Activated T-cell treated with anti-CD3 and anti-CD28 coated beads, Interleukin-2, amount 50 U/mL, for 24 hours (primary cell): ENCODE measurements at regions not wholly inside any gene's neighbourhood (a gene's known extent, or its start where the extent isn't known, plus 50 kb on each side); places are given as distances from the start of the nearest gene placed in this dataset.
"Not testable (repeated sequence)": the region's sequence is repeated elsewhere in the genome, so short reads cannot be mapped to it uniquely, and the experiment has no call there.

Experiments used
- DNase-seq: peaks from one replicate; pipeline ENCODE4 v3.0.0-alpha.2; 2020
- H3K27ac Mint-ChIP-seq: 2 replicates; pipeline ENCODE4 v1.8.0; 2020; ENCODE audit warnings: mild to moderate bottlenecking, mixed read lengths
- H3K27me3 Mint-ChIP-seq: 2 replicates; pipeline ENCODE4 v1.8.0; 2020; ENCODE audit warnings: mixed read lengths
- H3K36me3 Mint-ChIP-seq: 2 replicates; pipeline ENCODE4 v1.8.0; 2020; ENCODE audit warnings: low read depth, mixed read lengths
- H3K4me1 Mint-ChIP-seq: 2 replicates; pipeline ENCODE4 v1.8.0; 2020; ENCODE audit warnings: low read depth, mixed read lengths
- H3K4me3 Mint-ChIP-seq: 2 replicates; pipeline ENCODE4 v1.8.0; 2020; ENCODE audit warnings: mild to moderate bottlenecking, moderate library complexity, mixed read lengths
- H3K9me3 Mint-ChIP-seq: 2 replicates; pipeline ENCODE4 v1.8.0; 2020; ENCODE audit warnings: mixed read lengths

DNA sequence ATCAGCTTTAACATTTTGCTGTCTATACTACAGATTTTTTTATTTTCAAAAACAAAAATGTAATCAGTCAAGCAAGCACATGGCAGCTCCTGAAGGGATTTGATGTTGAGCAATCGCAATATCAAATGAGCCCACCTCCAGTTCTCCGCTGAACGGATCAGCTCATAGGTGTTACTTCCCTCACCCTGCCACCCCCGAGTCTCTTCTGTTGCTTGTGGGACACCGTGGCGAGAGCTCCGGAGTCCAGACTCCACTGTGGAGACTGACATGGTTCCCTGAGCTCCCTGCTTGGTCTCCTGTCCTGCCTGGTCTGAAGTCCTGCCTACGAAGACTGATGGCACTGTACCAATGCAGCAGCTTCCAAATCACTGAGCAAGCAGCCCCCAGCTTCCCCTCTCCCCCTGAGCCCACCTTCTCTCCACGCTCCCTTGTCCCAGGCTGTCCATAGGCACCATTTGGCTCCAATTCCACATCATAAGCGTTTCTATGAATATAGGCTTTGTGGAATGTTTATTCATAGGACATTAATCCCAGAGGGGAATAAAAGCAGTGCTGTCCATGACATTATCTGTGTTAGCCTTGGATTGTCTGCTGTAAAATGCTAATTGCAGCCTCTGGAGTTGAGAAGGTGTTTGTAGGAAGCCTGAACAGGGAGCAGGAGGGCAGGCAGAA, 162.2 kb downstream of the LY86 start:
- no peaks in the 10 kb centered on the region for H3K9me3 Mint-ChIP-seq
- no peaks in the 10 kb centered on the region for H3K36me3 Mint-ChIP-seq
- H3K4me1 Mint-ChIP-seq, result peaks cover 23% of the 10 kb centered on the region
- DNase-seq, result no peak
- H3K4me3 Mint-ChIP-seq, result no peak overlapping the region
- H3K27me3 Mint-ChIP-seq, result peaks cover 3% of the 10 kb centered on the region
- H3K27ac Mint-ChIP-seq, result no peak overlapping the region

DNA sequence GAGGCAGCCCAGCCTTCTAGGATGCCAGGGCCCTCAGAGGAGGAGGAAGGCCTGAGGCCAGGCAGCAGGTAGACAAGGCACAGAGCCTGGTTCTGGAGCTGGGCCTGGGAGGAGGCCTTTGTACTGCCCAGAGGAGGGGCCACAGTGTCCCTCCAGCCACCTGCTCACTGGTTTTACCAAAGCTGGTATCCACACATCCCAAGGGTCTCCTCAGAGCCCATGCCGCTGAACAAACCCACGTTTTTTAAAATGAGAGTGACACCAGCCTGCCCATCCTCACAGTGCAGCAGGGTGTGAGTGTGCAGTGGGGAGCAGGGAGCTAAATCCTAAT, 162.7 kb downstream of the LY86 start:
- DNase-seq, result peak; percentile 39
- peaks cover 23% of the 10 kb centered on the region for H3K4me1 Mint-ChIP-seq
- no peak overlapping the region for H3K4me3 Mint-ChIP-seq
- H3K36me3 Mint-ChIP-seq, result no peaks in the 10 kb centered on the region
- no peaks in the 10 kb centered on the region for H3K9me3 Mint-ChIP-seq
- H3K27ac Mint-ChIP-seq, result no peak overlapping the region
- H3K27me3 Mint-ChIP-seq, result peaks cover 3% of the 10 kb centered on the region

- Mint-ChIP-seq H3K27ac (no peak overlapping the region), H3K36me3 (no peaks in the 10 kb centered on the region), H3K27me3 (peaks cover 3% of the 10 kb centered on the region), H3K4me3 (no peak overlapping the region), H3K4me1 (peaks cover 23% of the 10 kb centered on the region), H3K9me3 (no peaks in the 10 kb centered on the region)
- peak; percentile 46 for DNase-seq
These were observed 163.1 kb downstream of the LY86 start for GRCh38 chr6:6751619-6752023.

GRCh38 chr6:6752129-6752528, 163.6 kb downstream of the LY86 start:
- Mint-ChIP-seq H3K27ac (no peak overlapping the region), H3K9me3 (no peaks in the 10 kb centered on the region), H3K4me3 (no peak overlapping the region), H3K36me3 (no peaks in the 10 kb centered on the region), H3K4me1 (peaks cover 23% of the 10 kb centered on the region), H3K27me3 (peaks cover 3% of the 10 kb centered on the region)
- no peak for DNase-seq

GRCh38 chr6:6753301-6753700, 164.8 kb downstream of the LY86 start:
- Mint-ChIP-seq H3K27me3 (peaks cover 5% of the 10 kb centered on the region), H3K36me3 (no peaks in the 10 kb centered on the region), H3K4me1 (peaks cover 23% of the 10 kb centered on the region), H3K4me3 (no peak overlapping the region), H3K27ac (no peak overlapping the region), H3K9me3 (no peaks in the 10 kb centered on the region)
- DNase-seq, result no peak

GRCh38 chr6:6756526-6756925, 168.0 kb downstream of the LY86 start:
- H3K36me3 Mint-ChIP-seq, result no peaks in the 10 kb centered on the region
- peaks cover 6% of the 10 kb centered on the region for H3K4me1 Mint-ChIP-seq
- no peak for DNase-seq
- H3K9me3 Mint-ChIP-seq, result no peaks in the 10 kb centered on the region
- H3K27me3 Mint-ChIP-seq, result peaks cover 9% of the 10 kb centered on the region
- H3K4me3 Mint-ChIP-seq, result no peak overlapping the region
- H3K27ac Mint-ChIP-seq, result no peak overlapping the region

DNA sequence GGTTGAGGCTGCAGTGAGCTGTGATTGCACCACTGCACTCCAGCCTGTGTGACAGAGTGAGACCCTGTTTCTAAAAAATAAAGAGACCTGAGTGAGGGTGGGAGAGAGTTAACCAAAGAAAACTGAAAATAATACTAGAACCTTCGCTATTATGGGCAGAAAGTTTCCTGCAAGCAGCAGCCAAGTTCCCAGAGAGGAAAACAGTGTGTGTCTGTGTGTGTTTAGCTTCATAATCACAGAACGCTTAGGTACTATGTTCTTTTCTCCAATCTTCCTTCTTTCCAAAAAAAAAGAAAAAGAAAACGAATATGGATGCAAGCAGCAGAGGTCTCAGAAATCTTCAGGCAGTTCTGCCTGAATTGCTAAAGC, 170.0 kb downstream of the LY86 start:
- H3K36me3 Mint-ChIP-seq, result no peaks in the 10 kb centered on the region
- DNase-seq, result no peak
- no peak overlapping the region for H3K4me3 Mint-ChIP-seq
- H3K9me3 Mint-ChIP-seq, result no peaks in the 10 kb centered on the region
- H3K4me1 Mint-ChIP-seq, result no peaks in the 10 kb centered on the region
- peaks cover 9% of the 10 kb centered on the region for H3K27me3 Mint-ChIP-seq
- H3K27ac Mint-ChIP-seq, result no peak overlapping the region

DNA sequence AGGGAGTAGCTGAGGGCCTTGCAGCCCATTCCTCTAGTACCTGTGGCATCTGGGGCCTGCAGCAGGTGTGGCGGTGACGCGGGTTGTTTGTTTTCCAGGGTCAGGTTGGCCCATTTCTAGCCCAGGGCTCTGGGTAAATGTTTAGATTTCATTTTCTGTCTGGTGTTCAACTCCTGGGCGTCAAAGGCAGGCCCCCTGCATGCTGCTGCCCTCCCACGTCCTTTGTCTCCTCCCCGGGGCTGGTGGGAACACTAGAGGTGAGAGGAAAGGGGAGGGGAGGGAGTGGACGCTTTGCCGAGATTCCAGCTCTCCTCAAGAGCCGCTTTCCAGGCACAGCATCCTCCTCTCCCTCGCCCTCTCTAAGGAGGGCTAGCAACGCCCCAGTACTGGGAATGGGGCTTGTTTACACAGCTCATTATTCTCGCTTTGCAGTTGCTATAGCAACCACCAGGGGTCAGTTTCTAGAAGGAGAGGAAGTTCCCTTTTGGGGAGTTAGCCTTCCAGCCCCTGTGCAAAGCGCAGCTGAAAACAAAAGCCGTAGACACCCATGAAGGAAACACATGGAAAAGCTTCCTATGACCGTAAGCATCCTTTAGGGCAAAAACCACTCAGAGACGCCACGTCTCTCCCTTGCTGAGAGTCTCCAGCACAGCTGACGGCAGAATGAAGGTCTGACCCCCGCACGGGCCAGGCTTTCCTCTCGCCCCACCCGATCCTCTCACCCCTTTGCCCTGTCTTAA, 170.6 kb downstream of the LY86 start:
- Mint-ChIP-seq H3K36me3 (no peaks in the 10 kb centered on the region), H3K4me1 (no peaks in the 10 kb centered on the region), H3K27me3 (peaks cover 9% of the 10 kb centered on the region), H3K9me3 (no peaks in the 10 kb centered on the region), H3K4me3 (no peak overlapping the region), H3K27ac (no peak overlapping the region)
- no peak for DNase-seq

GRCh38 chr6:6760002-6760401, 171.5 kb downstream of the LY86 start:
- Mint-ChIP-seq H3K27ac (no peak overlapping the region), H3K36me3 (no peaks in the 10 kb centered on the region), H3K4me1 (no peaks in the 10 kb centered on the region), H3K9me3 (no peaks in the 10 kb centered on the region), H3K27me3 (peaks cover 9% of the 10 kb centered on the region), H3K4me3 (no peak overlapping the region)
- DNase-seq, result no peak

GRCh38 chr6:6762566-6762965, 174.0 kb downstream of the LY86 start:
- H3K4me1 Mint-ChIP-seq, H3K36me3 Mint-ChIP-seq, H3K9me3 Mint-ChIP-seq, H3K4me3 Mint-ChIP-seq, H3K27ac Mint-ChIP-seq, DNase-seq, H3K27me3 Mint-ChIP-seq: not testable (repeated sequence)

- no peaks in the 10 kb centered on the region for H3K4me1 Mint-ChIP-seq
- H3K27ac Mint-ChIP-seq, result no peak overlapping the region
- H3K27me3 Mint-ChIP-seq, result no peaks in the 10 kb centered on the region
- no peak for DNase-seq
- H3K36me3 Mint-ChIP-seq, result no peaks in the 10 kb centered on the region
- no peaks in the 10 kb centered on the region for H3K9me3 Mint-ChIP-seq
- H3K4me3 Mint-ChIP-seq, result no peak overlapping the region
These were observed 176.4 kb downstream of the LY86 start for GRCh38 chr6:6764764-6765434.

DNA sequence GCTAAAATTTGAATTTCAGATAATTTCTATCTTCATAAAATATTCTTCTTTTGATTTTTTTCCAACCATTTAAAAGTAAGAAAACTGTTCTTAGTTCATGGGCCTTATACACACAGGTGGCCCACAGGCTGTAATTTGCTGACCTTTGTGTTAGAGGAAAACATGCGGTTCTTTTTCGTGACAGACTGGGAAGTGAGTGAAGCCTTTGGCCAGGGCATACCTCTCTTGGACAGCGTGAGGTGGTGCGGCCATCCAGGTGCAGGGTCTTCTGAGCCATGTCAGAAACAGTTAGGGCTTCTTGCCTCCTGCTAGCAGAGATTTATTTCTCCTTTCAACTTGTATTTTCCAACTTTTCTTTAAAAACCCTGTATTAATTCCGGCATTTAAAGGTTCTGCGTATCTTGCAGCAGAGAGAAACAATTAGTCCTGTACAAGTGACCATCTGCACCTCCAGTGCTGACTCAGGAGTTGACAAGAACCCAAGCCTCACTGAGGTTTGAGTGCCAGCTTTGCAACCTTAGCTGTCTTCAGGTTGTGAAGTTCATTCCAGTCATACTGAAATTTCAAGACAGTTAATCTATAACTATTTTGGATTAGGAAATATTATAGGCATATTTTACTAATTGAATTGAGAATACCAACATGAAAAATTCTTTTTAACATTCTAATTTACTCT, 177.8 kb downstream of the LY86 start:
- Mint-ChIP-seq H3K4me3 (no peak overlapping the region), H3K36me3 (no peaks in the 10 kb centered on the region), H3K4me1 (no peaks in the 10 kb centered on the region), H3K27ac (no peak overlapping the region), H3K9me3 (no peaks in the 10 kb centered on the region), H3K27me3 (peaks cover 4% of the 10 kb centered on the region)
- DNase-seq, result no peak

GRCh38 chr6:6769466-6769865, 180.9 kb downstream of the LY86 start:
- no peaks in the 10 kb centered on the region for H3K9me3 Mint-ChIP-seq
- H3K27me3 Mint-ChIP-seq, result peaks cover 4% of the 10 kb centered on the region
- no peak overlapping the region for H3K27ac Mint-ChIP-seq
- DNase-seq, result no peak
- no peaks in the 10 kb centered on the region for H3K36me3 Mint-ChIP-seq
- H3K4me1 Mint-ChIP-seq, result no peaks in the 10 kb centered on the region
- no peak overlapping the region for H3K4me3 Mint-ChIP-seq

DNA sequence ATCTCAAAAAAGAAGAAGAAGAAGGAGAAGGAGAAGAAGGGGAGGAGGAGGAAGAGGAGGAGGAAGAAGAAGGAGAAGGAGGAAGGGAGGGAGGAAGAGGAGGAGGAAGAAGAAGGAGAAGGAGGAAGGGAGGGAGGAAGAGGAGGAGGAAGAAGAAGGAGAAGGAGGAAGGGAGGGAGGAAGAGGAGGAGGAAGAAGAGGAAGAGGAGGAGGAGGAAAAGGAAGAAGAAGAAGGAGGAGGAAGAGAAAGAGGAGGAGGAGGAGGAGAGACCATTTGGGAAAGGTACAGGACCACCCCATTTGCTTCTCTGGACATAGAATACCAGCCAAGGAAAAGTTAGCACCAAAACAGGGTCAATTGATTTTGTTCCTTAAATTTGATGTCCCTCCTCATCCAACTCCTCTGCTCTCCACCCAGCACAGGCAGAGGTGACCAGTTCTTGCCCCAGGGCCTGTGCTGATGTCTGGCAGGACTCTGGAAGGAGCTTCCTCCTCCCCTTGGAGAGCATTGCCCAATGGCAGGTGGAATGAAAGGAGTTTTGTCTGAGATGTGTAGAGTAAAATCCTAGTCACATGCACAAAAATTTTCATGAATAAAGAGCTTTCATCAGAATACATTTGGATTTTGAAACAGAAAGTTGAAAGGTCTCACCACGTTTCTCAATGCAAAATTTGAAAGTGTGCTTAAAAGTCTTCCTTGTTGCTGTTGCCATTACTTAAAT, 182.9 kb downstream of the LY86 start:
- DNase-seq, result no peak
- Mint-ChIP-seq H3K4me1 (no peaks in the 10 kb centered on the region), H3K27ac (no peak overlapping the region), H3K4me3 (no peak overlapping the region), H3K9me3 (no peaks in the 10 kb centered on the region), H3K36me3 (no peaks in the 10 kb centered on the region), H3K27me3 (peaks cover 14% of the 10 kb centered on the region)
